Epithelial cell of proximal tubule (primary cell): ENCODE measurements at regions not wholly inside any gene's neighbourhood (a gene's known extent, or its start where the extent isn't known, plus 50 kb on each side); places are given as distances from the start of the nearest gene placed in this dataset.
"Not testable (repeated sequence)": the region's sequence is repeated elsewhere in the genome, so short reads cannot be mapped to it uniquely, and the experiment has no call there.

Experiments used
- DNase-seq: peaks from one replicate; pipeline ENCODE4 v3.0.0-alpha.2; 2011; ENCODE audit warnings: low read depth
- H3K4me3 ChIP-seq: 2 replicates; pipeline ENCODE4 v1.5.1; 2011; ENCODE audit warnings: low read depth, mild to moderate bottlenecking, low read length
- TF ChIP-seq, protein P1 (sequence below): conservative IDR thresholded peaks from 2 replicates; pipeline ENCODE4 v1.5.1; 2012; ENCODE audit warnings: low read depth, mild to moderate bottlenecking, low read length

DNA sequence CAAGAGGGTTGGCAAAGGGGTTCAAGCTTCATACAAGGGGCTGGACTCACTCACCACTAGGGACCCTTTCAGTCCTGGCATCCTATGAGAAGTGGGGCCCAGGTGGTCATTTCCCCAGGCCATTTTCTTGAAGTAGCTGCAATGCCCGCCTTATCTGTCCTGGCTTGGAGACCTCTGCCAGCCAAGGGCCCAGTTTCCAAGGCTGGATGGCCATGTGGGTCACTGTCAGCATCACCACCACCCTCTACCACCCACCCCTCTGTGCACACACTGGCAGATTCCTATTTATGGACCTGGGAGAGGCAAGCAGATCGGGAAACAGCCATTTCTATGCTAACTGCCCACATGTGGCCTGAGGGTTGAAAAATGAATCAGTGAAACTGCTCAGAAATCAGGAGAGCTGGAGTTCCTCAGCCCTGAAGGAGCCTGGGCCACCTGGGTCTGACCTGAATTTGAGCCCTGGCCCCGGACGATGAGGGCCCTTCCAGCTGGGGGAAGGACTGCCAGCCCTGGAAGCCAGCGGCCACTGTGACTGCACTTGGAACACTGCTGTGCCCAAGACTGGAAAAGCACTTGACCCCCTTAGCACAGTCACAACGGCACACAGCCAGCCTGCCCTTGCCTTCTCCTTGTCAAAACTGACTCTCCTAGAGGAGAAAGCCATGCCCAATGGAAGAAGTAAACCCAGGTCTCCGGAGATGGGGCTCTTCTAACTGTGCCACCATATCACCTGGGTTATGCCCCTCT lies 442.2 kb downstream of the BUD13 start:
- H3K4me3 ChIP-seq, result no peak overlapping the region
- DNase-seq, result no peak
- TF ChIP-seq, protein P1, sequence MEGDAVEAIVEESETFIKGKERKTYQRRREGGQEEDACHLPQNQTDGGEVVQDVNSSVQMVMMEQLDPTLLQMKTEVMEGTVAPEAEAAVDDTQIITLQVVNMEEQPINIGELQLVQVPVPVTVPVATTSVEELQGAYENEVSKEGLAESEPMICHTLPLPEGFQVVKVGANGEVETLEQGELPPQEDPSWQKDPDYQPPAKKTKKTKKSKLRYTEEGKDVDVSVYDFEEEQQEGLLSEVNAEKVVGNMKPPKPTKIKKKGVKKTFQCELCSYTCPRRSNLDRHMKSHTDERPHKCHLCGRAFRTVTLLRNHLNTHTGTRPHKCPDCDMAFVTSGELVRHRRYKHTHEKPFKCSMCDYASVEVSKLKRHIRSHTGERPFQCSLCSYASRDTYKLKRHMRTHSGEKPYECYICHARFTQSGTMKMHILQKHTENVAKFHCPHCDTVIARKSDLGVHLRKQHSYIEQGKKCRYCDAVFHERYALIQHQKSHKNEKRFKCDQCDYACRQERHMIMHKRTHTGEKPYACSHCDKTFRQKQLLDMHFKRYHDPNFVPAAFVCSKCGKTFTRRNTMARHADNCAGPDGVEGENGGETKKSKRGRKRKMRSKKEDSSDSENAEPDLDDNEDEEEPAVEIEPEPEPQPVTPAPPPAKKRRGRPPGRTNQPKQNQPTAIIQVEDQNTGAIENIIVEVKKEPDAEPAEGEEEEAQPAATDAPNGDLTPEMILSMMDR, result no peak

DNA sequence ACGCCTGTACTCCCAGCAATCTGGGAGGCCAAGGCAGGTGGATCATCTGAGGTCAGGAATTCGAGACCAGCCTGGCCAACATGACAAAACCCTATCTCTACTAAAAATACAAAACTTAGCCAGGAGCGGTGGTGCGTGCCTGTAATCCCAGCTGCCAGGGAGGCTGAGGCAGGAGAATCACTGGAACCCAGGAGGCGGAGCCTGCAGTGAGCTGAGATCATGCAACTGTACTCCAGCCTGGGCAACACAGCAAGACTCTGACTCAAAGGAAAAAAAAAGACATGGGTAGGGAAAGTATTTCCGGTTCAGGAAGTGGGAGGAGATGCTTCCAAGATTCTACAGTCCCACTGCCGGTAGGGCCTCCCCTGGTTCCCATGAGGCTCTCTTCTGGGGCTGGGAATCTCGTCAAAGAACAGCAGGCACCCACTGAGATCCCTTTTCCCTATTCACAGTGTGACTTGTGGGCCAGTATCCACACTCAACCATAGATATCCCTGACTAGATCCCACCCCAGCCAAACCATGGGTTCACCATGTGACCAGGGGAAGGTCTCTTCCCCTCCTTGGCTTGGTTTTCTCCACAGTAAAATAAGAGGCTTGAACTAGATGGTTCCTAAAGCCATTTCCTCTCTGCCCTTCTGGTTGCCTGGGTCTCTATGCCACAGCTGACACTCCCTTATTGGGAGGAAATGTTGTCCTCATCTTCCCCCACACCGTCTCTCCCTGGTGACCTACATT lies 443.3 kb downstream of the BUD13 start:
- TF ChIP-seq, protein P1, result no peak
- H3K4me3 ChIP-seq, result no peak overlapping the region
- DNase-seq, result no peak

DNA sequence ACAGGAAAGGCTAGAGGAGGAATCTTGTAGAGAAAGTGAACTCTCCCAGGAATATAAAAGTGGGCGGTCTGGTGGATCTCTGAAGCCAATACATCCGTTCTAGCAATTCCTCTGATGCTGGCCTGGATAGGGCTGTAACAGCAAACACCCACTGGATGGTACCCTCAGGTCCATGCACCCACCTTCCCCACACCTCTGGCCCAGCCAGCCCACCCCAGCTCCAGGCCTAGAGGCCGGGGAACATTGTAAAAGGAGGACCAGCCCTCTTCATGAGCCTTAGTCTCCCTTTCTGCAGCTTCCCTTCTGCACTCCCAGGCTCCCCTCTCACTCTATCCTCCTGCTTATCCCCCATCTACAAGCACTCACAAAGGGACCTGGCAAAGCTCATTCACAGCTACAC lies 443.9 kb downstream of the BUD13 start:
- H3K4me3 ChIP-seq, result no peak overlapping the region
- TF ChIP-seq, protein P1, result no peak
- no peak for DNase-seq

DNA sequence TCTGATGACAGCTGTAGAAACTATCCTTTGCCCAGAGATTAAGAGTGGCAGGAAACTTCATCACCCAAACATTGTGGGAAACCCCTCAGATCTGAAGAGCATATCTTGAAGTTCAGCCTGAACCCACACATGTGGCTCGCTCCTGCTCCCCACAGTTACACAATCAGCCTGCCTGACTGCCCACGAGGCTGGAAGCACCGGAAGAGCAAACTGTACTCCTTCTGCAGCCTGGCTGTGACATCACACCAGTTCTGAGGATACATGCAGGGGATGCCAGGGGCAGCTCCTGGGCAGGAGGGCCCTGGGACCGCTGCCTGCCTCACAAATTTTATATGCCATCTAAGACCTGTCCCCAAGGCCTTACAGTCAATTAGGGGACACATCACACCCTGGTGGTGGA lies 444.4 kb downstream of the BUD13 start:
- DNase-seq, result no peak
- TF ChIP-seq, protein P1, result no peak
- H3K4me3 ChIP-seq, result no peak overlapping the region

DNA sequence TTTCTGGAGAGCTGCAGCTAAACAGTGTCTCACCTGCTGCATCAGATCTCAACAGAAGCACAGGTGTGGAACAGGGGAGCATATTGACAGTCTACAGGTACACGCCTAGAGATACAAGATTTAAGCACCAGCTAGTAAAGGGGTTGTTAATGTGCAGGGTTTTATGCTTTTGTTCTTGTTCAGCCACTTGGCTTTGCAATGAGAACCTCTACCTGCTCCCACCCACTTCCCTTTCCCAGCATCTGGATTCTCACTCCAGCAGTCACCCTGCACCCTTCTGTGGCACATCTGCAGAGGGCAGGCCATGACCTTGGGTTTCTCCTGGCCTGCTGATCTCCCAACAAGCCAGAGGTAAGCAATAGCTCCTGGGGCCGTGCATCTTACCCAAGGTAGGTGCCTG lies 446.6 kb downstream of the BUD13 start:
- TF ChIP-seq, protein P1, result no peak
- no peak for DNase-seq
- H3K4me3 ChIP-seq, result no peak overlapping the region

DNA sequence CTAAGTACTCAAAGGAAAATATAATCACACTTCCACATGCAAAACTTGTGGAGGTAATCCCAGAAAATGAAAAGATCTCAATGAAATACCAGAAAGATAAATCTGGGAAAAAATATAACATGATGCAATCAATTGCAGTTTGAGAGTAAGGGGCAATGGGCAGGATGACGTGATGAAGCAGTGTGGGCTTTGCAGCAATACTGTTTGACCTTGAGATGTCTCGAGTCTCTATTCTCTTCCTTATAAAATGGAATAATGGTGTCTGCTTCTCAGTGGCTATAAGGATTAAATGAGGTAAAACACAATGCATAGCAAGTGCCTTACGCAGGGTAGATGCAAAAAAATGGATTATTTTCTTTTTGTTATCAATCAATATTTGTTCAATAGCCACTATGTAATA lies 447.5 kb downstream of the BUD13 start:
- DNase-seq, result no peak
- TF ChIP-seq, protein P1, result no peak

DNA sequence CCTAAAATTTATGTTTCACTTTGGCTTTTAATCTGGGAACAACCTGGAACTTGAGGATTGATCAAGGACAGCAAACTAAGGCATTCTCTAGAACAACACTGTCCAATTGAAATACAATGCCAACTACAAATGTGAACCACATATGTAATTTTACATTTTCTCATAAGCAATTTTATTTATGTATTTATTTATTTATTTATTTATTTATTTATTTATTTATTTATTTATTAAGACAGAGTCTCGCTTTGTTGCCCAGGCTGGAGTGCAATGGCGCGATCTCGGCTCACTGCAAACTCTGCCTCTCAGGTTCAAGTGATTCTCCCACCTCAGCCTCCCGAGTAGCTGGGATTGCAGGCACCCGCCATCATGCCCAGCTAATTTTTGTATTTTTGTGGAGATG lies 448.7 kb downstream of the BUD13 start:
- H3K4me3 ChIP-seq, DNase-seq: not testable (repeated sequence)

More for the DNA sequence above, 447.5 kb downstream of the BUD13 start:
- no peak overlapping the region for H3K4me3 ChIP-seq
